ENCODE measurements at regions not wholly inside any gene's neighbourhood (a gene's known extent, or its start where the extent isn't known, plus 50 kb on each side); places are given as distances from the start of the nearest gene placed in this dataset.

GRCh38 chr18:45251236-45251635 is 364.0 kb upstream of the SLC14A2 start:
- no peak overlapping the region for H3K27ac ChIP-seq
- no peak for TF ChIP-seq CTCF (conservative IDR thresholded peaks at IDR 0.05; ENCODE audit: low read depth)
- ChIA-PET POLR2A (ENCODE audit: low non-redundant PET) (no interaction called here), CTCF (no interaction called here)
- no peak for DNase-seq (ENCODE audit: low spot score)

GRCh38 chr18:45252474-45252873 is 362.8 kb upstream of the SLC14A2 start:
- no peak overlapping the region for H3K27ac ChIP-seq
- ChIA-PET CTCF (no interaction called here), POLR2A (ENCODE audit: low non-redundant PET) (no interaction called here)
- TF ChIP-seq CTCF (conservative IDR thresholded peaks at IDR 0.05; ENCODE audit: low read depth): no peak
- DNase-seq (ENCODE audit: low spot score): no peak

GRCh38 chr18:45253056-45253565 is 362.2 kb upstream of the SLC14A2 start:
- no peak for DNase-seq (ENCODE audit: low spot score)
- ChIA-PET CTCF (no interaction called here), POLR2A (ENCODE audit: low non-redundant PET) (no interaction called here)
- no peak for TF ChIP-seq CTCF (conservative IDR thresholded peaks at IDR 0.05; ENCODE audit: low read depth)
- H3K27ac ChIP-seq: no peak overlapping the region

GRCh38 chr18:45253973-45254708 is 361.1 kb upstream of the SLC14A2 start:
- no peak for TF ChIP-seq CTCF (conservative IDR thresholded peaks at IDR 0.05; ENCODE audit: low read depth)
- ChIA-PET POLR2A (ENCODE audit: low non-redundant PET) (no interaction called here), CTCF (no interaction called here)

GRCh38 chr18:45254709-45255082 is 360.6 kb upstream of the SLC14A2 start:
- no peak overlapping the region for H3K27ac ChIP-seq
- no peak for DNase-seq (ENCODE audit: low spot score)
- CTCF ChIA-PET: no interaction called here
- POLR2A ChIA-PET (ENCODE audit: low non-redundant PET): no interaction called here
- TF ChIP-seq CTCF (conservative IDR thresholded peaks at IDR 0.05; ENCODE audit: low read depth): no peak

More at GRCh38 chr18:45253973-45254708, 361.1 kb upstream of the SLC14A2 start:
- DNase-seq (ENCODE audit: low spot score): no peak
- H3K27ac ChIP-seq: no peak overlapping the region

- ChIA-PET CTCF (no interaction called here), POLR2A (ENCODE audit: low non-redundant PET) (no interaction called here)
- no peak overlapping the region for H3K27ac ChIP-seq
- peak; percentile 16 for DNase-seq (ENCODE audit: low spot score)
- no peak for TF ChIP-seq CTCF (conservative IDR thresholded peaks at IDR 0.05; ENCODE audit: low read depth)
These were observed 359.9 kb upstream of the SLC14A2 start for GRCh38 chr18:45255197-45255890.
